HEK293 (cell line): ENCODE measurements at regions not wholly inside any gene's neighbourhood (a gene's known extent, or its start where the extent isn't known, plus 50 kb on each side); places are given as distances from the start of the nearest gene placed in this dataset.

ENCODE experiments used
- MYNN ChIP-seq: fragments of 450-650 bp; formaldehyde crosslinking; IDR thresholded peaks from 2 replicates; pipeline ENCODE4 v1.5.1; 2016; ENCODE audit warnings: missing biosample characterization, missing genetic modification characterization, borderline replicate concordance
- MZF1 ChIP-seq: fragments of 450-650 bp; formaldehyde crosslinking; IDR thresholded peaks from 2 replicates; pipeline ENCODE4 v1.5.1; 2017; ENCODE audit warnings: missing biosample characterization, missing genetic modification characterization, borderline replicate concordance
- PRDM2 ChIP-seq: fragments of 450-650 bp; formaldehyde crosslinking; IDR thresholded peaks from 2 replicates; pipeline ENCODE4 v1.5.1; 2016; ENCODE audit warnings: missing biosample characterization, missing genetic modification characterization, borderline replicate concordance
- REPIN1 ChIP-seq: fragments of 450-650 bp; formaldehyde crosslinking; IDR thresholded peaks from 2 replicates; pipeline ENCODE4 v1.5.1; 2017; ENCODE audit warnings: missing biosample characterization, missing genetic modification characterization, low read depth
- SP7 ChIP-seq: fragments of 450-650 bp; formaldehyde crosslinking; IDR thresholded peaks from 2 replicates; pipeline ENCODE4 v1.5.1; 2016; ENCODE audit warnings: missing biosample characterization, missing genetic modification characterization
- ZBTB26 ChIP-seq: fragments of 450-650 bp; formaldehyde crosslinking; optimal IDR thresholded peaks from 2 replicates; pipeline ENCODE3; 2016; ENCODE audit warnings: missing biosample characterization, mild to moderate bottlenecking, missing genetic modification characterization
- ZNF121 ChIP-seq: fragments of 450-650 bp; formaldehyde crosslinking; IDR thresholded peaks from 2 replicates; pipeline ENCODE4 v1.5.1; 2016; ENCODE audit warnings: missing biosample characterization, missing genetic modification characterization
- ZNF214 ChIP-seq: fragments of 450-650 bp; formaldehyde crosslinking; IDR thresholded peaks from 2 replicates; pipeline ENCODE4 v1.5.1; 2017; ENCODE audit warnings: missing biosample characterization, mild to moderate bottlenecking, missing genetic modification characterization, borderline replicate concordance
- ZNF274 ChIP-seq, 2 experiments: fragments of 200-500 bp in 1 of 2; fragments of 450-650 bp in 1 of 2; sonication (Bioruptor generic) in 1 of 2; formaldehyde crosslinking in 1 of 2; IDR thresholded peaks; 2 replicates each; pipeline versions ENCODE4 v1.5.1 to v1.6.1; 2014 to 2016; ENCODE audit warnings: borderline replicate concordance in 1 of 2, inconsistent platforms in 1 of 2, low read length in 1 of 2, missing biosample characterization in 1 of 2, missing genetic modification characterization in 1 of 2
- ZNF280D ChIP-seq: fragments of 450-650 bp; formaldehyde crosslinking; IDR thresholded peaks from 2 replicates; pipeline ENCODE4 v1.5.1; 2016; ENCODE audit warnings: missing biosample characterization, missing genetic modification characterization
- ZNF324 ChIP-seq: fragments of 450-650 bp; formaldehyde crosslinking; IDR thresholded peaks from 2 replicates; pipeline ENCODE4 v1.5.1; 2016; ENCODE audit warnings: missing biosample characterization, missing genetic modification characterization
- ZNF670 ChIP-seq: fragments of 450-650 bp; formaldehyde crosslinking; IDR thresholded peaks from 2 replicates; pipeline ENCODE4 v1.5.1; 2016; ENCODE audit warnings: missing biosample characterization, missing genetic modification characterization, low read depth
- ZXDB ChIP-seq: fragments of 450-650 bp; formaldehyde crosslinking; IDR thresholded peaks from 2 replicates; pipeline ENCODE4 v1.5.1; 2016; ENCODE audit warnings: missing biosample characterization, missing genetic modification characterization
- TF ChIP-seq, protein P1 (sequence below): fragments of 450-650 bp; formaldehyde crosslinking; IDR thresholded peaks from 2 replicates; pipeline ENCODE4 v1.5.1; 2016; ENCODE audit warnings: missing biosample characterization, missing genetic modification characterization, borderline replicate concordance
- TF ChIP-seq, protein P2 (sequence below): fragments of 450-650 bp; formaldehyde crosslinking; IDR thresholded peaks from 2 replicates; pipeline ENCODE4 v1.5.1; 2016; ENCODE audit warnings: missing biosample characterization, missing genetic modification characterization
- TF ChIP-seq, protein P3 (sequence below): fragments of 450-650 bp; formaldehyde crosslinking; IDR thresholded peaks from 2 replicates; pipeline ENCODE4 v1.5.1; 2016; ENCODE audit warnings: missing biosample characterization, missing genetic modification characterization
- TF ChIP-seq, protein P4 (sequence below): fragments of 450-650 bp; formaldehyde crosslinking; IDR thresholded peaks from 2 replicates; pipeline ENCODE4 v1.5.1; 2016; ENCODE audit warnings: missing biosample characterization, missing genetic modification characterization
- TF ChIP-seq, protein P5 (sequence below): fragments of 450-650 bp; formaldehyde crosslinking; IDR thresholded peaks from 2 replicates; pipeline ENCODE4; 2016; ENCODE audit warnings: missing biosample characterization, missing genetic modification characterization

- TF ChIP-seq ZBTB26 (tag by site-specific recombination) = no peak
- TF ChIP-seq ZNF274 (IDR thresholded peaks at IDR 0.05; ENCODE audit: low read length) = no peak
- TF ChIP-seq ZNF274 (tag by site-specific recombination; IDR thresholded peaks at IDR 0.05; ENCODE audit: borderline replicate concordance) = no peak
- TF ChIP-seq ZNF280D (tag by site-specific recombination) = 0 out of 2 replicates have a peak, but pooled peaks have one; percentile 5
- TF ChIP-seq SP7 (tag by site-specific recombination) = peak; percentile 4; the same call in 1 of the 2 replicates
- TF ChIP-seq, protein P1, sequence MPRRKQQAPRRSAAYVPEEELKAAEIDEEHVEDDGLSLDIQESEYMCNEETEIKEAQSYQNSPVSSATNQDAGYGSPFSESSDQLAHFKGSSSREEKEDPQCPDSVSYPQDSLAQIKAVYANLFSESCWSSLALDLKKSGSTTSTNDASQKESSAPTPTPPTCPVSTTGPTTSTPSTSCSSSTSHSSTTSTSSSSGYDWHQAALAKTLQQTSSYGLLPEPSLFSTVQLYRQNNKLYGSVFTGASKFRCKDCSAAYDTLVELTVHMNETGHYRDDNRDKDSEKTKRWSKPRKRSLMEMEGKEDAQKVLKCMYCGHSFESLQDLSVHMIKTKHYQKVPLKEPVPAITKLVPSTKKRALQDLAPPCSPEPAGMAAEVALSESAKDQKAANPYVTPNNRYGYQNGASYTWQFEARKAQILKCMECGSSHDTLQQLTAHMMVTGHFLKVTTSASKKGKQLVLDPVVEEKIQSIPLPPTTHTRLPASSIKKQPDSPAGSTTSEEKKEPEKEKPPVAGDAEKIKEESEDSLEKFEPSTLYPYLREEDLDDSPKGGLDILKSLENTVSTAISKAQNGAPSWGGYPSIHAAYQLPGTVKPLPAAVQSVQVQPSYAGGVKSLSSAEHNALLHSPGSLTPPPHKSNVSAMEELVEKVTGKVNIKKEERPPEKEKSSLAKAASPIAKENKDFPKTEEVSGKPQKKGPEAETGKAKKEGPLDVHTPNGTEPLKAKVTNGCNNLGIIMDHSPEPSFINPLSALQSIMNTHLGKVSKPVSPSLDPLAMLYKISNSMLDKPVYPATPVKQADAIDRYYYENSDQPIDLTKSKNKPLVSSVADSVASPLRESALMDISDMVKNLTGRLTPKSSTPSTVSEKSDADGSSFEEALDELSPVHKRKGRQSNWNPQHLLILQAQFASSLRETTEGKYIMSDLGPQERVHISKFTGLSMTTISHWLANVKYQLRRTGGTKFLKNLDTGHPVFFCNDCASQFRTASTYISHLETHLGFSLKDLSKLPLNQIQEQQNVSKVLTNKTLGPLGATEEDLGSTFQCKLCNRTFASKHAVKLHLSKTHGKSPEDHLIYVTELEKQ (tag by site-specific recombination) = no peak
- TF ChIP-seq, protein P2, sequence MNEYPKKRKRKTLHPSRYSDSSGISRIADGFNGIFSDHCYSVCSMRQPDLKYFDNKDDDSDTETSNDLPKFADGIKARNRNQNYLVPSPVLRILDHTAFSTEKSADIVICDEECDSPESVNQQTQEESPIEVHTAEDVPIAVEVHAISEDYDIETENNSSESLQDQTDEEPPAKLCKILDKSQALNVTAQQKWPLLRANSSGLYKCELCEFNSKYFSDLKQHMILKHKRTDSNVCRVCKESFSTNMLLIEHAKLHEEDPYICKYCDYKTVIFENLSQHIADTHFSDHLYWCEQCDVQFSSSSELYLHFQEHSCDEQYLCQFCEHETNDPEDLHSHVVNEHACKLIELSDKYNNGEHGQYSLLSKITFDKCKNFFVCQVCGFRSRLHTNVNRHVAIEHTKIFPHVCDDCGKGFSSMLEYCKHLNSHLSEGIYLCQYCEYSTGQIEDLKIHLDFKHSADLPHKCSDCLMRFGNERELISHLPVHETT (tag by site-specific recombination) = no peak
- TF ChIP-seq, protein P3, sequence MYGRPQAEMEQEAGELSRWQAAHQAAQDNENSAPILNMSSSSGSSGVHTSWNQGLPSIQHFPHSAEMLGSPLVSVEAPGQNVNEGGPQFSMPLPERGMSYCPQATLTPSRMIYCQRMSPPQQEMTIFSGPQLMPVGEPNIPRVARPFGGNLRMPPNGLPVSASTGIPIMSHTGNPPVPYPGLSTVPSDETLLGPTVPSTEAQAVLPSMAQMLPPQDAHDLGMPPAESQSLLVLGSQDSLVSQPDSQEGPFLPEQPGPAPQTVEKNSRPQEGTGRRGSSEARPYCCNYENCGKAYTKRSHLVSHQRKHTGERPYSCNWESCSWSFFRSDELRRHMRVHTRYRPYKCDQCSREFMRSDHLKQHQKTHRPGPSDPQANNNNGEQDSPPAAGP (tag by site-specific recombination) = no peak
- no peak for TF ChIP-seq PRDM2 (tag by site-specific recombination)
- TF ChIP-seq, protein P4, sequence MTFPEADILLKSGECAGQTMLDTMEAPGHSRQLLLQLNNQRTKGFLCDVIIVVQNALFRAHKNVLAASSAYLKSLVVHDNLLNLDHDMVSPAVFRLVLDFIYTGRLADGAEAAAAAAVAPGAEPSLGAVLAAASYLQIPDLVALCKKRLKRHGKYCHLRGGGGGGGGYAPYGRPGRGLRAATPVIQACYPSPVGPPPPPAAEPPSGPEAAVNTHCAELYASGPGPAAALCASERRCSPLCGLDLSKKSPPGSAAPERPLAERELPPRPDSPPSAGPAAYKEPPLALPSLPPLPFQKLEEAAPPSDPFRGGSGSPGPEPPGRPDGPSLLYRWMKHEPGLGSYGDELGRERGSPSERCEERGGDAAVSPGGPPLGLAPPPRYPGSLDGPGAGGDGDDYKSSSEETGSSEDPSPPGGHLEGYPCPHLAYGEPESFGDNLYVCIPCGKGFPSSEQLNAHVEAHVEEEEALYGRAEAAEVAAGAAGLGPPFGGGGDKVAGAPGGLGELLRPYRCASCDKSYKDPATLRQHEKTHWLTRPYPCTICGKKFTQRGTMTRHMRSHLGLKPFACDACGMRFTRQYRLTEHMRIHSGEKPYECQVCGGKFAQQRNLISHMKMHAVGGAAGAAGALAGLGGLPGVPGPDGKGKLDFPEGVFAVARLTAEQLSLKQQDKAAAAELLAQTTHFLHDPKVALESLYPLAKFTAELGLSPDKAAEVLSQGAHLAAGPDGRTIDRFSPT (tag by site-specific recombination) = no peak; the same call in 1 of the 2 replicates
- TF ChIP-seq ZNF214 (tag by site-specific recombination) = no peak
- TF ChIP-seq MYNN (tag by site-specific recombination) = no peak
- TF ChIP-seq ZNF121 (tag by site-specific recombination) = 0 out of 2 replicates have a peak, but pooled peaks have one; percentile 2
- TF ChIP-seq ZXDB (tag by site-specific recombination) = no peak
- no peak for TF ChIP-seq REPIN1
- TF ChIP-seq ZNF670 (tag by site-specific recombination) = no peak
- no peak for TF ChIP-seq MZF1 (tag by site-specific recombination)
- TF ChIP-seq, protein P5, sequence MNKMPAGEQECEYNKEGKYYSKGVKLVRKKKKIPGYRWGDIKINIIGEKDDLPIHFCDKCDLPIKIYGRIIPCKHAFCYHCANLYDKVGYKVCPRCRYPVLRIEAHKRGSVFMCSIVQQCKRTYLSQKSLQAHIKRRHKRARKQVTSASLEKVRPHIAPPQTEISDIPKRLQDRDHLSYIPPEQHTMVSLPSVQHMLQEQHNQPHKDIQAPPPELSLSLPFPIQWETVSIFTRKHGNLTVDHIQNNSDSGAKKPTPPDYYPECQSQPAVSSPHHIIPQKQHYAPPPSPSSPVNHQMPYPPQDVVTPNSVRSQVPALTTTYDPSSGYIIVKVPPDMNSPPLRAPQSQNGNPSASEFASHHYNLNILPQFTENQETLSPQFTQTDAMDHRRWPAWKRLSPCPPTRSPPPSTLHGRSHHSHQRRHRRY (tag by site-specific recombination) = no peak
- no peak for TF ChIP-seq ZNF324
Observed at GRCh38 chr21:17455028-17455353, 57.9 kb upstream of the CXADR start (continued).
